HepG2 (cell line): ENCODE measurements at regions not wholly inside any gene's neighbourhood (a gene's known extent, or its start where the extent isn't known, plus 50 kb on each side); places are given as distances from the start of the nearest gene placed in this dataset.

Experiments
- ATAC-seq: fragments of 200-7000 bp; cut with Tn5 transposase; 3 replicates; pipeline ENCODE4 v1.9.1; 2020; ENCODE audit warnings: mild to moderate bottlenecking, moderate library complexity
- BruUV-seq: library from RNA; stranded (reverse); fragments of 400-500 nt; replicated peaks from 2 replicates; lab custom pipeline; 2021; lab: Mats Ljungman, UMichigan
- CTCF ChIA-PET: fragments of 300-600 bp; formaldehyde crosslinking; extraction: SDS; loops from one replicate; lab custom pipeline; 2021; ENCODE audit warnings: low total read pairs, inconsistent platforms, low intra/inter-chr PET ratio; lab: Yijun Ruan, JAX
- POLR2A ChIA-PET: fragments of 350-600 bp; sonication (Branson Sonifier 250); formaldehyde crosslinking; loops from one replicate; lab custom pipeline; 2020; ENCODE audit warnings: antibody characterized with exemption, inconsistent platforms; lab: Yijun Ruan, JAX
- DNase-seq: peaks from one replicate; pipeline ENCODE4 v3.0.0-alpha.2; 2015; ENCODE audit warnings: low spot score
- FAIRE-seq: peaks from 3 replicates; lab custom pipeline; 2011; peaks lifted over from hg19 to GRCh38; lab: Jason Lieb, UNC
- H2AFZ ChIP-seq: one replicate; pipeline ENCODE4 v1.6.1; 2011; ENCODE audit warnings: low read length, inconsistent platforms
- H3K27ac ChIP-seq: fragments of 300-600 bp; 3 replicates; pipeline ENCODE4 v1.8.0; 2011; ENCODE audit warnings: mixed run types, mild to moderate bottlenecking, mixed read lengths, low read length, inconsistent platforms; ENCODE audit not compliant: insufficient read depth; ENCODE audit errors: extremely low read length
- H3K27me3 ChIP-seq, 2 experiments: fragments of 200-600 bp in 1 of 2; 2 replicates in 1 of 2; 3 replicates in 1 of 2; pipeline versions ENCODE4 v1.6.0 to v1.8.0; 2011; ENCODE audit warnings: low read length in 2 of 2, mild to moderate bottlenecking in 2 of 2, moderate library complexity in 2 of 2, inconsistent platforms in 1 of 2; ENCODE audit not compliant: insufficient read depth in 2 of 2, control insufficient read depth in 1 of 2
- H3K36me3 ChIP-seq, 2 experiments: fragments of 200-600 bp in 1 of 2; replicated peaks in 1 of 2; 2 replicates in 1 of 2; 3 replicates in 1 of 2; pipeline versions ENCODE4 v1.5.1 to v1.8.0; 2011; ENCODE audit warnings: low read length in 2 of 2, inconsistent platforms in 1 of 2; ENCODE audit not compliant: insufficient read depth in 2 of 2, control insufficient read depth in 1 of 2
- H3K4me1 ChIP-seq: 2 replicates; pipeline ENCODE4 v1.5.1; 2012; ENCODE audit warnings: low read length, inconsistent platforms; ENCODE audit not compliant: insufficient read depth
- H3K4me2 ChIP-seq: 2 replicates; pipeline ENCODE4 v1.6.0; 2011; ENCODE audit warnings: low read depth, low read length, inconsistent platforms
- H3K4me3 ChIP-seq, 3 experiments: fragments of 200-600 bp in 1 of 3; sonication (generic), shearing (Covaris generic) in 1 of 3; replicated peaks in 1 of 3; 2 replicates each; pipeline ENCODE4 v1.5.1; 2011 to 2016; ENCODE audit warnings: low read length in 3 of 3, inconsistent platforms in 2 of 3, low read depth in 2 of 3, mild to moderate bottlenecking in 2 of 3, control low read depth in 1 of 3, mixed read lengths in 1 of 3; ENCODE audit not compliant: insufficient read depth in 1 of 3
- H3K79me2 ChIP-seq: one replicate; pipeline ENCODE4 v1.6.1; 2011; ENCODE audit warnings: low read length, inconsistent platforms; ENCODE audit not compliant: insufficient read depth
- H3K9ac ChIP-seq: 2 replicates; pipeline ENCODE4 v1.6.0; 2011; ENCODE audit warnings: mild to moderate bottlenecking, low read depth, low read length, inconsistent platforms; ENCODE audit not compliant: insufficient read depth
- H3K9me3 ChIP-seq: 2 replicates; pipeline ENCODE4 v1.5.1; 2012; ENCODE audit warnings: mild to moderate bottlenecking, low read length
- H4K20me1 ChIP-seq: 2 replicates; pipeline ENCODE4 v1.6.0; 2011; ENCODE audit warnings: inconsistent platforms, mild to moderate bottlenecking, low read length, moderate library complexity; ENCODE audit not compliant: insufficient read depth
- DR1 ChIP-seq: sonication (generic); formaldehyde crosslinking; IDR thresholded peaks from 2 replicates; pipeline ENCODE4 v1.8.0; 2021; ENCODE audit warnings: mild to moderate bottlenecking, missing genetic modification reagents, inconsistent platforms
- EP300 ChIP-seq, 3 experiments: sonication (generic) in 1 of 3; formaldehyde crosslinking in 1 of 3; IDR thresholded peaks; 2 replicates each; pipeline versions ENCODE4 v1.5.1 to v1.6.1; 2011 to 2020; ENCODE audit warnings: low read depth in 2 of 3, low read length in 2 of 3, borderline replicate concordance in 1 of 3, improper control_type of control experiment in 1 of 3, mild to moderate bottlenecking in 1 of 3, missing genetic modification reagents in 1 of 3, moderate library complexity in 1 of 3
- MAFF ChIP-seq: IDR thresholded peaks from 2 replicates; pipeline ENCODE4 v1.6.1; 2011; ENCODE audit warnings: low read depth, low read length, improper control_type of control experiment
- MED13 ChIP-seq: sonication (generic); formaldehyde crosslinking; IDR thresholded peaks from 2 replicates; pipeline ENCODE4 v1.5.0; 2020; ENCODE audit warnings: missing genetic modification reagents
- NR2C2 ChIP-seq: sonication (generic); formaldehyde crosslinking; IDR thresholded peaks from 2 replicates; pipeline ENCODE4 v1.4.0; 2020; ENCODE audit warnings: missing genetic modification reagents, mild to moderate bottlenecking, moderate library complexity, borderline replicate concordance
- PAWR ChIP-seq: sonication (generic); formaldehyde crosslinking; IDR thresholded peaks from 2 replicates; pipeline ENCODE4 v1.4.0; 2020; ENCODE audit warnings: missing genetic modification reagents, mild to moderate bottlenecking, borderline replicate concordance
- PHF5A ChIP-seq: IDR thresholded peaks from one replicate; pipeline ENCODE4 v1.6.1; 2018; ENCODE audit warnings: low read depth, missing genetic modification reagents; ENCODE audit not compliant: unreplicated experiment
- POLR2AphosphoS5 ChIP-seq: IDR thresholded peaks from 2 replicates; pipeline ENCODE4 v1.6.1; 2012; ENCODE audit warnings: low read depth, low read length
- PTBP1 ChIP-seq: fragments of 200-400 bp; formaldehyde crosslinking; IDR thresholded peaks from 2 replicates; pipeline ENCODE4 v1.6.1; 2018; ENCODE audit warnings: low read length, low read depth; ENCODE audit not compliant: poor library complexity, severe bottlenecking
- REPIN1 ChIP-seq: sonication (generic); formaldehyde crosslinking; IDR thresholded peaks from 2 replicates; pipeline ENCODE4 v1.8.0; 2022; ENCODE audit warnings: missing genetic modification reagents, low read depth, mild to moderate bottlenecking, borderline replicate concordance
- REXO4 ChIP-seq: sonication (generic); formaldehyde crosslinking; IDR thresholded peaks from 2 replicates; pipeline ENCODE4 v1.8.0; 2022; ENCODE audit warnings: missing genetic modification reagents, mild to moderate bottlenecking, borderline replicate concordance
- RFX1 ChIP-seq: fragments of 450-650 bp; IDR thresholded peaks from 2 replicates; pipeline ENCODE4 v1.6.1; 2017
- SMYD3 ChIP-seq: sonication (generic); formaldehyde crosslinking; IDR thresholded peaks from 2 replicates; pipeline ENCODE4 v1.8.1; 2023; ENCODE audit warnings: mild to moderate bottlenecking, missing genetic modification reagents
- SOX6 ChIP-seq, 2 experiments: fragments of 450-650 bp in 1 of 2; sonication (generic) in 1 of 2; formaldehyde crosslinking in 1 of 2; IDR thresholded peaks; 2 replicates each; pipeline versions ENCODE4 v1.4.0 to v1.6.1; 2017 to 2020; ENCODE audit warnings: antibody characterized with exemption in 1 of 2, mild to moderate bottlenecking in 1 of 2, missing genetic modification reagents in 1 of 2
- TGIF2 ChIP-seq: IDR thresholded peaks from 2 replicates; pipeline ENCODE4 v1.6.1; 2016; ENCODE audit warnings: control low read depth, missing compliant biosample characterization
- ZKSCAN5 ChIP-seq: sonication (generic); formaldehyde crosslinking; IDR thresholded peaks from 2 replicates; pipeline ENCODE4 v1.5.1; 2020; ENCODE audit warnings: mild to moderate bottlenecking, missing genetic modification reagents
- ZNF282 ChIP-seq: fragments of 450-650 bp; IDR thresholded peaks from 2 replicates; pipeline ENCODE4 v1.6.1; 2018; ENCODE audit not compliant: partially characterized antibody
- WGBS: methylation state at CpG from one replicate; pipeline ENCODE4 v1.1.6; 2017; ENCODE audit warnings: low lambda C conversion rate; 5-methylcytosine and 5-hydroxymethylcytosine counted together
- in situ Hi-C: cut with HindIII; loops from 2 replicates; pipeline ENCODE4 v1.10.0; 2017; ENCODE audit warnings: low pct_unique_long_range_greater_than_20kb; ENCODE audit not compliant: extremely low pct_ligation_motif_present
- intact Hi-C: fragments of 100-400 bp; cut with micrococcal nuclease; formaldehyde crosslinking; loops from one replicate; pipeline ENCODE4 v1.10.0; 2022; ENCODE audit not compliant: unreplicated experiment
- TF ChIP-seq, protein P1 (sequence below): sonication (generic); formaldehyde crosslinking; IDR thresholded peaks from 2 replicates; pipeline ENCODE4 v1.8.0; 2022; ENCODE audit warnings: missing genetic modification reagents, mild to moderate bottlenecking, inconsistent platforms, borderline replicate concordance
- TF ChIP-seq, protein P2 (sequence below): sonication (generic); formaldehyde crosslinking; IDR thresholded peaks from 2 replicates; pipeline ENCODE4 v1.4.0; 2020; ENCODE audit warnings: missing genetic modification reagents
- TF ChIP-seq, protein P3 (sequence below): sonication (generic); formaldehyde crosslinking; IDR thresholded peaks from 2 replicates; pipeline ENCODE4 v1.4.0; 2020; ENCODE audit warnings: mild to moderate bottlenecking, missing genetic modification reagents

DNA sequence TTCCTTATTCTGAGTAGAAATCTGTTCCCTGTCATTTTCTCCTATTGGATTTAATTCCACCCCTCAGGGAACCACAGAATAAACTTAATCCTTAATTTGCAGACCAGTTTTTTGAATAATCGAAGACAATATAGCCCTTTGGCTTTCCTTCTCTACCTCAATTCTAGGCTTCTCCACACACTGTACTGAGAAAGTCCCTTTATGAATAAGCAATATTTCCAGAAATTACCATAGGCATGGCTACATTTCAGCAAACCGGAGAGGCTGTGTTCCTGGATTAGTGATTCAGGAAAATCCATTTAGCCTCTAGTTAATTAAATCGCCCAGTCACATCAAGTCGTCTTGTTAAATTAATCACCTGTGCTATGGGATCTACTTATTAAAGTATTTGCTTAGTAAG is 125.1 kb downstream of the ANAPC4 start:
- H2AFZ ChIP-seq: no peak overlapping the region
- FAIRE-seq (no peak), ATAC-seq (no peak), DNase-seq (no peak)
- in situ Hi-C loops (no loop called here), intact Hi-C loops (no loop called here)
- BruUV-seq: no TSS peak
- H3K79me2 ChIP-seq: no peaks in the 10 kb centered on the region
- H3K4me2 ChIP-seq: no peak overlapping the region
- H3K36me3 ChIP-seq: no peaks in the 10 kb centered on the region
- no peak overlapping the region for H3K27ac ChIP-seq
- WGBS: 32% methylated on average over 4 of the region's 4 CpGs
- TF ChIP-seq, protein P1, sequence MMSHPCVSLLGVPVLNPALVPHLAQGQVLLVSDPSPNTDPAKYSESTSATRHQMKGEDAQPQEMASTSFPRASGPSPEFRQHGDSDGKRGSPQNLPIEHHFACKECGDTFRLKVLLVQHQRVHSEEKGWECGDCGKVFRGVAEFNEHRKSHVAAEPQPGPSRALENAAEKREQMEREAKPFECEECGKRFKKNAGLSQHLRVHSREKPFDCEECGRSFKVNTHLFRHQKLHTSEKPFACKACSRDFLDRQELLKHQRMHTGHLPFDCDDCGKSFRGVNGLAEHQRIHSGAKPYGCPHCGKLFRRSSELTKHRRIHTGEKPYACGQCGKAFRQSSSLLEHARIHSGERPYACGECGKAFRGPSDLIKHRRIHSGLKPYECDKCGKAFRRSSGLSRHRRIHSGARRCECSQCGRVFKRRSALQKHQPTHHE (CRISPR knock-in tag): no peak
- TF ChIP-seq PAWR (CRISPR knock-in tag) (no peak), MAFF (no peak), PTBP1 (no peak), SMYD3 (no peak), SOX6 (IDR thresholded peaks at IDR 0.05) (no peak), SOX6 (CRISPR knock-in tag; IDR thresholded peaks at IDR 0.05) (no peak), EP300 (IDR thresholded peaks at IDR 0.05; ENCODE audit: low read depth in 2 of 2, low read length in 2 of 2) (no peak), EP300 (CRISPR knock-in tag; IDR thresholded peaks at IDR 0.05; ENCODE audit: borderline replicate concordance) (no peak), REPIN1 (CRISPR knock-in tag) (no peak), DR1 (CRISPR knock-in tag) (no peak), NR2C2 (CRISPR knock-in tag) (no peak), PHF5A (CRISPR knock-in tag) (no peak), POLR2AphosphoS5 (no peak), ZNF282 (no peak), MED13 (no peak), REXO4 (CRISPR knock-in tag) (no peak), ZKSCAN5 (no peak), RFX1 (no peak), TGIF2 (CRISPR knock-in tag) (no peak)
- TF ChIP-seq, protein P2, sequence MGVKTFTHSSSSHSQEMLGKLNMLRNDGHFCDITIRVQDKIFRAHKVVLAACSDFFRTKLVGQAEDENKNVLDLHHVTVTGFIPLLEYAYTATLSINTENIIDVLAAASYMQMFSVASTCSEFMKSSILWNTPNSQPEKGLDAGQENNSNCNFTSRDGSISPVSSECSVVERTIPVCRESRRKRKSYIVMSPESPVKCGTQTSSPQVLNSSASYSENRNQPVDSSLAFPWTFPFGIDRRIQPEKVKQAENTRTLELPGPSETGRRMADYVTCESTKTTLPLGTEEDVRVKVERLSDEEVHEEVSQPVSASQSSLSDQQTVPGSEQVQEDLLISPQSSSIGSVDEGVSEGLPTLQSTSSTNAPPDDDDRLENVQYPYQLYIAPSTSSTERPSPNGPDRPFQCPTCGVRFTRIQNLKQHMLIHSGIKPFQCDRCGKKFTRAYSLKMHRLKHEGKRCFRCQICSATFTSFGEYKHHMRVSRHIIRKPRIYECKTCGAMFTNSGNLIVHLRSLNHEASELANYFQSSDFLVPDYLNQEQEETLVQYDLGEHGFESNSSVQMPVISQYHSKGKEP (CRISPR knock-in tag): no peak
- TF ChIP-seq, protein P3, sequence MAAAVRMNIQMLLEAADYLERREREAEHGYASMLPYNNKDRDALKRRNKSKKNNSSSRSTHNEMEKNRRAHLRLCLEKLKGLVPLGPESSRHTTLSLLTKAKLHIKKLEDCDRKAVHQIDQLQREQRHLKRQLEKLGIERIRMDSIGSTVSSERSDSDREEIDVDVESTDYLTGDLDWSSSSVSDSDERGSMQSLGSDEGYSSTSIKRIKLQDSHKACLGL (CRISPR knock-in tag): no peak
- no peaks in the 10 kb centered on the region; a peak in 2 of 5 replicates for H3K27me3 ChIP-seq
- no peaks in the 10 kb centered on the region for H3K4me1 ChIP-seq
- H3K9ac ChIP-seq: no peak overlapping the region
- H3K4me3 ChIP-seq: no peak overlapping the region
- no peaks in the 10 kb centered on the region for H3K9me3 ChIP-seq
- CTCF ChIA-PET: no interaction called here
- POLR2A ChIA-PET: no interaction called here
- no peaks in the 10 kb centered on the region for H4K20me1 ChIP-seq
